Neuronal stem cell (in vitro differentiated cells): ENCODE measurements at regions not wholly inside any gene's neighbourhood (a gene's known extent, or its start where the extent isn't known, plus 50 kb on each side); places are given as distances from the start of the nearest gene placed in this dataset.

ENCODE experiments used
- DNase-seq: peaks from one replicate; pipeline ENCODE4 v3.0.0-alpha.2; 2013; ENCODE audit warnings: low spot score
- H2AFZ ChIP-seq: one replicate; pipeline ENCODE4 v1.6.1; 2013; ENCODE audit warnings: mild to moderate bottlenecking, low read length, inconsistent platforms
- H2AK5ac ChIP-seq: 2 replicates; pipeline ENCODE4 v1.6.1; 2013; ENCODE audit warnings: low read depth, mild to moderate bottlenecking, inconsistent platforms, low read length, moderate library complexity, mixed read lengths
- H2BK120ac ChIP-seq: 2 replicates; pipeline ENCODE4 v1.6.1; 2013; ENCODE audit warnings: low read depth, mild to moderate bottlenecking, inconsistent platforms, low read length, moderate library complexity, mixed read lengths
- H2BK12ac ChIP-seq: one replicate; pipeline ENCODE4 v1.6.1; 2013; ENCODE audit warnings: low read length, inconsistent platforms
- H2BK15ac ChIP-seq: 2 replicates; pipeline ENCODE4 v1.6.1; 2013; ENCODE audit warnings: mild to moderate bottlenecking, low read length, inconsistent platforms, mixed read lengths
- H2BK5ac ChIP-seq: one replicate; pipeline ENCODE4 v1.6.1; 2013; ENCODE audit warnings: inconsistent platforms, mild to moderate bottlenecking, low read length, moderate library complexity
- H3K14ac ChIP-seq: one replicate; pipeline ENCODE4 v1.6.1; 2013; ENCODE audit warnings: low read length, inconsistent platforms
- H3K18ac ChIP-seq: 2 replicates; pipeline ENCODE4 v1.6.1; 2013; ENCODE audit warnings: low read length, inconsistent platforms
- H3K23ac ChIP-seq: 2 replicates; pipeline ENCODE4 v1.6.1; 2013; ENCODE audit warnings: low read depth, mild to moderate bottlenecking, mixed read lengths, low read length, inconsistent platforms; ENCODE audit not compliant: poor library complexity
- H3K27ac ChIP-seq: replicated peaks from 3 replicates; pipeline ENCODE4 v1.5.1; 2013; ENCODE audit warnings: low read length, inconsistent platforms
- H3K27me3 ChIP-seq, 3 experiments: 2 replicates each; pipeline ENCODE4 v1.6.1; 2013; ENCODE audit warnings: low read length in 3 of 3, mild to moderate bottlenecking in 2 of 3, inconsistent platforms in 1 of 3, low read depth in 1 of 3, mixed read lengths in 1 of 3, moderate library complexity in 1 of 3; ENCODE audit not compliant: control insufficient read depth in 3 of 3, insufficient read depth in 3 of 3
- H3K36me3 ChIP-seq, 2 donors: replicated peaks in 1 of 2; 2 replicates each; pipeline ENCODE4 v1.6.1; 2013; ENCODE audit warnings: low read length in 2 of 2; ENCODE audit not compliant: control insufficient read depth in 2 of 2, insufficient read depth in 2 of 2
- H3K4ac ChIP-seq: 2 replicates; pipeline ENCODE4 v1.6.1; 2013; ENCODE audit warnings: inconsistent platforms, mild to moderate bottlenecking, low read length, moderate library complexity
- H3K4me1 ChIP-seq, 2 donors: 1 replicate in 1 of 2; 2 replicates in 1 of 2; pipeline ENCODE4 v1.6.1; 2013; ENCODE audit warnings: low read length in 2 of 2, low read depth in 1 of 2; ENCODE audit not compliant: control insufficient read depth in 2 of 2, insufficient read depth in 1 of 2
- H3K4me2 ChIP-seq: one replicate; pipeline ENCODE4 v1.6.1; 2013; ENCODE audit warnings: mild to moderate bottlenecking, low read length, inconsistent platforms; ENCODE audit not compliant: insufficient read depth, poor library complexity, severe bottlenecking
- H3K4me3 ChIP-seq, 2 donors: 2 replicates each; pipeline ENCODE4 v1.5.1; 2013; ENCODE audit warnings: low read length in 2 of 2, mild to moderate bottlenecking in 2 of 2, inconsistent platforms in 1 of 2, moderate library complexity in 1 of 2
- H3K79me1 ChIP-seq: one replicate; pipeline ENCODE4 v1.6.1; 2013; ENCODE audit warnings: low read depth, mild to moderate bottlenecking, inconsistent platforms, low read length, moderate library complexity
- H3K9ac ChIP-seq: one replicate; pipeline ENCODE4 v1.6.1; 2013; ENCODE audit warnings: mild to moderate bottlenecking, low read depth, low read length, inconsistent platforms; ENCODE audit not compliant: poor library complexity
- H3K9me3 ChIP-seq, 2 donors: replicated peaks in 1 of 2; 2 replicates each; pipeline versions ENCODE3 to v1.6.1; 2013; ENCODE audit warnings: low read length in 2 of 2, mild to moderate bottlenecking in 2 of 2, inconsistent platforms in 1 of 2, low read depth in 1 of 2, mixed read lengths in 1 of 2, moderate library complexity in 1 of 2; ENCODE audit not compliant: control insufficient read depth in 2 of 2, insufficient read depth in 1 of 2
- H4K8ac ChIP-seq: one replicate; pipeline ENCODE4 v1.6.1; 2013; ENCODE audit warnings: low read depth, mild to moderate bottlenecking, inconsistent platforms, low read length, moderate library complexity
- H4K91ac ChIP-seq: one replicate; pipeline ENCODE4 v1.6.1; 2013; ENCODE audit warnings: low read length, low read depth, mild to moderate bottlenecking, inconsistent platforms; ENCODE audit not compliant: poor library complexity
- WGBS, 2 donors: extraction: QIAGEN DNeasy Blood & Tissue Kit; methylation state at CpG; one replicate each; pipeline ENCODE4 v1.1.7; 2013; ENCODE audit warnings: missing lambda C conversion rate in 2 of 2, mixed read lengths in 1 of 2; ENCODE audit not compliant: insufficient read length in 2 of 2, insufficient replicate concordance in 1 of 2; ENCODE audit errors: extremely low coverage in 2 of 2; 5-methylcytosine and 5-hydroxymethylcytosine counted together

GRCh38 chr3:88626456-88627120 is 476.8 kb downstream of the C3orf38 start:
- Histone ChIP-seq H3K18ac (no peak overlapping the region), H2BK120ac (no peak overlapping the region), H4K8ac (no peak overlapping the region), H4K91ac (no peak overlapping the region), H3K4ac (no peak overlapping the region), H3K9ac (no peak overlapping the region), H2BK12ac (no peak overlapping the region), H3K9me3 (no peaks in the 10 kb centered on the region), H3K23ac (no peak overlapping the region), H2AFZ (no peak overlapping the region), H3K79me1 (no peaks in the 10 kb centered on the region), H3K14ac (no peak overlapping the region), H3K4me2 (no peak overlapping the region), H2AK5ac (no peak overlapping the region), H3K36me3 (no peaks in the 10 kb centered on the region), H3K4me3 (no peak overlapping the region), H3K4me1 (no peaks in the 10 kb centered on the region), H2BK5ac (no peak overlapping the region), H2BK15ac (no peak overlapping the region), H3K27me3 (no peaks in the 10 kb centered on the region), H3K27ac (no peak overlapping the region)
- no CpG with 5 or more reads among the region's 2 CpGs for WGBS, 2 donors
- DNase-seq = no peak

DNA sequence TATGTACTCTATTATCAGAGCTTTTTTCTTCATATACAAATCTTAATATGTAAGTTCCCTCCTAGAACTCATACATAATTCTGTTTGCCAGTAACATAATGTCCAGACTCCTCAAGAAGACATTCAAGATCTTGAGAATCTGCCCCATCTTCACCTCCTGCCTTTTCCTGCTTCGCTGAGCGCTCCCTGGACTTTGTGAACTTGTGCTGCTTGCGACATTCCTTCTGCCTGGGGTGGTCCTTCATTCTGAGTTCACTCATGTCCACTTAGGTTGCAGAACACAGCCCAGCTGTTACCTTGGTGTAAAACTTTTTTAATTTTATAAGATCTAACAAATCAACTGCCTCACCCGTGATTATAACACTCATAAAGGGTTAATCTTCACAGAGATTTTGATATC is 478.5 kb upstream of the EPHA3 start:
- H3K36me3 ChIP-seq = no peaks in the 10 kb centered on the region
- H3K23ac ChIP-seq = no peak overlapping the region
- no peak overlapping the region for H4K91ac ChIP-seq
- no peak overlapping the region for H3K18ac ChIP-seq
- WGBS, 2 donors = no CpG with 5 or more reads among the region's 4 CpGs
- H4K8ac ChIP-seq = no peak overlapping the region
- no peak overlapping the region for H3K9ac ChIP-seq
- no peak overlapping the region for H3K14ac ChIP-seq
- H2AFZ ChIP-seq = no peak overlapping the region
- H3K4me2 ChIP-seq = no peak overlapping the region
- H3K27me3 ChIP-seq = no peaks in the 10 kb centered on the region
- H2BK5ac ChIP-seq = no peak overlapping the region
- DNase-seq = no peak
- H3K4me1 ChIP-seq = no peaks in the 10 kb centered on the region
- no peak overlapping the region for H2BK15ac ChIP-seq
- no peak overlapping the region for H2BK120ac ChIP-seq
- no peak overlapping the region for H3K4me3 ChIP-seq
- H2BK12ac ChIP-seq = no peak overlapping the region
- no peaks in the 10 kb centered on the region for H3K9me3 ChIP-seq
- H3K4ac ChIP-seq = no peak overlapping the region
- H3K27ac ChIP-seq = no peak overlapping the region
- H2AK5ac ChIP-seq = no peak overlapping the region
- no peaks in the 10 kb centered on the region for H3K79me1 ChIP-seq

- H2BK12ac ChIP-seq = no peak overlapping the region
- no peak overlapping the region for H2BK120ac ChIP-seq
- no peak overlapping the region for H3K27ac ChIP-seq
Observed at GRCh38 chr3:88632226-88632625, 475.2 kb upstream of the EPHA3 start.

GRCh38 chr3:88640581-88640980 is 466.8 kb upstream of the EPHA3 start:
- no CpG with 5 or more reads among the region's 1 CpG for WGBS, 2 donors
- H3K18ac ChIP-seq = no peak overlapping the region
- no peak overlapping the region for H3K23ac ChIP-seq
- H3K4ac ChIP-seq = no peak overlapping the region
- no peak overlapping the region for H3K27ac ChIP-seq
- H3K9me3 ChIP-seq = no peaks in the 10 kb centered on the region
- H2AFZ ChIP-seq = no peak overlapping the region
- no peak overlapping the region for H3K4me3 ChIP-seq
- DNase-seq = no peak
- no peak overlapping the region for H4K8ac ChIP-seq
- H3K27me3 ChIP-seq = no peaks in the 10 kb centered on the region
- H2BK5ac ChIP-seq = no peak overlapping the region
- H2BK12ac ChIP-seq = no peak overlapping the region
- H4K91ac ChIP-seq = no peak overlapping the region
- H3K4me1 ChIP-seq = peaks cover 2 to 3% of the 10 kb centered on the region in 2 donors
- no peaks in the 10 kb centered on the region for H3K36me3 ChIP-seq
- no peak overlapping the region for H2AK5ac ChIP-seq
- no peak overlapping the region for H2BK120ac ChIP-seq
- no peak overlapping the region for H3K4me2 ChIP-seq
- no peak overlapping the region for H2BK15ac ChIP-seq
- no peak overlapping the region for H3K9ac ChIP-seq
- H3K79me1 ChIP-seq = no peaks in the 10 kb centered on the region
- no peak overlapping the region for H3K14ac ChIP-seq

More at GRCh38 chr3:88632226-88632625, 475.2 kb upstream of the EPHA3 start:
- no peak overlapping the region for H3K4me3 ChIP-seq
- no peak overlapping the region for H3K18ac ChIP-seq
- no peaks in the 10 kb centered on the region for H3K36me3 ChIP-seq
- H3K79me1 ChIP-seq = no peaks in the 10 kb centered on the region
- H2AFZ ChIP-seq = no peak overlapping the region
- H3K4me2 ChIP-seq = no peak overlapping the region
- no peak overlapping the region for H3K9ac ChIP-seq
- no peak overlapping the region for H4K91ac ChIP-seq
- no peak overlapping the region for H2AK5ac ChIP-seq
- H2BK5ac ChIP-seq = no peak overlapping the region
- H3K23ac ChIP-seq = no peak overlapping the region
- no CpG with 5 or more reads among the region's 2 CpGs for WGBS, 2 donors
- H3K27me3 ChIP-seq = no peaks in the 10 kb centered on the region
- no peak overlapping the region for H4K8ac ChIP-seq
- DNase-seq = no peak
- no peak overlapping the region for H3K4ac ChIP-seq
- H3K14ac ChIP-seq = no peak overlapping the region
- no peak overlapping the region for H2BK15ac ChIP-seq
- H3K9me3 ChIP-seq = no peaks in the 10 kb centered on the region
- no peaks in the 10 kb centered on the region for H3K4me1 ChIP-seq
